Body of pancreas (tissue), 4 donors: ENCODE measurements at regions not wholly inside any gene's neighbourhood (a gene's known extent, or its start where the extent isn't known, plus 50 kb on each side); places are given as distances from the start of the nearest gene placed in this dataset.

ENCODE experiments used
- ATAC-seq: fragments of 150-250 bp; one replicate; pipeline ENCODE4 v1.9.1; 2016
- DNase-seq, 4 donors: peaks; one replicate each; pipeline ENCODE4 v3.0.0-alpha.2; 2019
- H3K27ac ChIP-seq, 4 donors: fragments of 200-600 bp; sonication (generic); 1 replicate in 3 of 4; 2 replicates in 1 of 4; pipeline versions ENCODE4 v1.5.1 to v1.6.1; 2016 to 2019; ENCODE audit warnings: mild to moderate bottlenecking in 1 of 4, mixed read lengths in 1 of 4, moderate library complexity in 1 of 4
- H3K27me3 ChIP-seq, 2 donors: fragments of 200-600 bp; sonication (generic); one replicate each; pipeline ENCODE4 v1.6.0; 2016; ENCODE audit warnings: mild to moderate bottlenecking in 1 of 2
- H3K36me3 ChIP-seq, 2 donors: fragments of 200-600 bp; sonication (generic); replicated peaks in 1 of 2; 2 replicates each; pipeline ENCODE4 v1.5.1; 2016; ENCODE audit warnings: low read depth in 2 of 2; ENCODE audit not compliant: insufficient read depth in 1 of 2
- H3K4me1 ChIP-seq: fragments of 200-600 bp; sonication (generic); one replicate; pipeline ENCODE4 v1.6.0; 2016
- H3K4me3 ChIP-seq, 2 donors: fragments of 200-600 bp; sonication (generic); 1 replicate in 1 of 2; 2 replicates in 1 of 2; pipeline ENCODE4 v1.5.1; 2016 to 2019
- H3K9me3 ChIP-seq, 3 donors: fragments of 200-600 bp; sonication (generic); 1 replicate in 2 of 3; 2 replicates in 1 of 3; pipeline ENCODE4 v1.5.1; 2016
- CTCF ChIP-seq, 7 experiments: fragments of 450-650 bp in 4 of 7; fragments of 200-600 bp in 3 of 7; sonication (generic) in 3 of 7; IDR thresholded peaks; one replicate each; pipeline ENCODE4 v1.5.1; 2016 to 2019; ENCODE audit warnings: antibody characterized with exemption in 7 of 7
- POLR2A ChIP-seq, 3 donors: fragments of 450-650 bp; IDR thresholded peaks; one replicate each; pipeline ENCODE4 v1.6.1; 2016; ENCODE audit warnings: antibody characterized with exemption in 3 of 3, mild to moderate bottlenecking in 2 of 3
- WGBS, 2 donors: methylation state at CpG; one replicate each; pipeline ENCODE4 v1.1.5; 2017; 5-methylcytosine and 5-hydroxymethylcytosine counted together
- intact Hi-C: fragments of 100-400 bp; cut with DNase I; formaldehyde crosslinking; loops from one replicate; pipeline ENCODE4 v1.15.1; 2023

GRCh38 chr17:77782611-77783010, 175.9 kb upstream of the TNRC6C start:
- ATAC-seq = no peak
- Histone ChIP-seq H3K27ac (no peak overlapping the region), H3K27me3 (peaks cover 0 to 6% of the 10 kb centered on the region in 2 donors), H3K4me3 (no peak overlapping the region), H3K4me1 (no peaks in the 10 kb centered on the region), H3K9me3 (no peaks in the 10 kb centered on the region), H3K36me3 (no peaks in the 10 kb centered on the region)
- intact Hi-C loops = no loop called here
- no peak for TF ChIP-seq CTCF (IDR thresholded peaks at IDR 0.05)
- TF ChIP-seq POLR2A (IDR thresholded peaks at IDR 0.05) = no peak
- 59 to 70% methylated on average over 11 of the region's 14 CpGs for WGBS, 2 donors
- DNase-seq = no peak

DNA sequence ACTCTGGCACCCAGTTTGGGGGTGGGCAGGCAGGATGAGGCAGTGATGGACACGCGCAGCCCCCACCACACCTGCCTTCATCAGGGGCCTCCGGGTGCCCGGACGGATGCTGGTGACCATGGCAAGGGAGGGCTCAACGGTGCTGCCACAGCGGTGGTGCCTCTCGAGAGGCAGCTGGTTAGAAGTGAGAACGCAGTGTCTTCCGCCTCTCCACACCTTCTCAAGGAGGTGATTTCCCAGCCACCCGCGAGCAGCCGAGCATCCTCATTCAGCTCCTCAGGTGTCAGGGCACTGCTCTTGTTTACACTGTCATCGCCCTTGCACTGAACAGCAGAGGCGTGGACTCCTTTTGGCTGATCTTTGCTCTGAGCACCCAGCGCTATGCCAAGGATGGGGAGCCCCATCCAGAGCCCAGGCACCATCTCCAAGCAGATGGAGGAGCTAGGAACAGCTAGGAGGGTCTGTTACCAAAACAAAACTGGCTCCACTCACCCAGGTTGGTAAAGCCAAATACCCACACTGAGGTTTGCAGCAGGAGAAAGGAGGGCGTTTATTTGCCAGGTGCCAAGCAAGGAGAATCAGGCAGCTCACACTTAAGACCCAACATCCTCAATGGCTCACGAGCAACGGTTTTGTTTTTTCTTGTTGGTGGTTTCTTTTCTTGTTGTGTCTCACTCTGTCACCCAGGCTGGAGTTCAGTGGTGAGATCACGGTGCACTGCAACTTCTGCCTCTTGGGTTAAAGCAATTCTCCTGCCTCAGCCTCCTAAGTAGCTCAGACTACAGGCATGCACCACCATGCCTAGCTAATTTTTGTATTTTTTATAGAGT, 174.3 kb upstream of the TNRC6C start:
- H3K4me3 ChIP-seq = no peak overlapping the region
- no peak for TF ChIP-seq CTCF (IDR thresholded peaks at IDR 0.05)
- no peak for TF ChIP-seq POLR2A (IDR thresholded peaks at IDR 0.05)
- WGBS, 2 donors = 46 to 47% methylated on average over 11 to 20 of the region's 20 CpGs
- H3K36me3 ChIP-seq = no peaks in the 10 kb centered on the region
- DNase-seq (no peak), ATAC-seq (no peak)
- H3K4me1 ChIP-seq = no peaks in the 10 kb centered on the region
- no peak overlapping the region for H3K27ac ChIP-seq
- intact Hi-C loops = no loop called here
- H3K9me3 ChIP-seq = no peaks in the 10 kb centered on the region
- H3K27me3 ChIP-seq = peaks cover 0 to 6% of the 10 kb centered on the region in 2 donors

DNA sequence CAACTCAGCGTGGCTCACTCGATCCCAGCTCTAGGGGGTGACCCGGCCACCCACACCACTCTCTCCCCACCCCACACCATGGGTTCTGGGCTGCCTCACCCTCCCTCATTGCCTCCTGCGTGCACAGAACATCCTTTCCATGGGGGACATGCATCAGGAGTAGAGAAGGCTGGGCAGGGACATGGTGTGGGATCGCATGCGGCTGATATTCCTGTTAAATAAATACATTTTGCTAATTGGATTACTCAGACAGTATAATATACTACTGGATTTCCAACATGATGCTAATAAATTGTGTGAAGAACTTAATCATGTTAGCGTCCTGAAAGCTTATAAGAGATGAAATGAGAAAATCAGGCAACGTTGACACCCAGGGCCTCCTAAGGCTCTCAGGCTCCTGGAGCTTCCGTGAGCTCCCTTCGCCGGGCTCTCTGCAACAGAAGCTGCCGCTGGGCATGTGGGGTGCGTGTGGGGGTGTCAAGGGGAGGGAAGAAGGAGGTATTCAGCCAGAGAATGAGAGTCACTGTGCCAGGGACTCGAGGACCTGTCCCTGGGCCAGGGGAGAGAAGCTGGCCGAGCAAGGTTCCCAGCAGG, 173.1 kb upstream of the TNRC6C start:
- whole genome bisulfite sequencing, 2 donors = 57 to 58% methylated on average over 12 to 15 of the region's 15 CpGs
- Histone ChIP-seq H3K9me3 (no peaks in the 10 kb centered on the region), H3K27me3 (peaks cover 0 to 6% of the 10 kb centered on the region in 2 donors), H3K27ac (no peak overlapping the region), H3K4me3 (no peak overlapping the region), H3K4me1 (no peaks in the 10 kb centered on the region), H3K36me3 (no peaks in the 10 kb centered on the region)
- no peak for DNase-seq
- TF ChIP-seq CTCF (IDR thresholded peaks at IDR 0.05) = no peak
- TF ChIP-seq POLR2A (IDR thresholded peaks at IDR 0.05) = no peak
- intact Hi-C loops = no loop called here
- no peak for ATAC-seq

GRCh38 chr17:77786090-77786489, 172.4 kb upstream of the TNRC6C start:
- Histone ChIP-seq H3K4me1 (no peaks in the 10 kb centered on the region), H3K36me3 (no peaks in the 10 kb centered on the region), H3K9me3 (no peaks in the 10 kb centered on the region), H3K4me3 (no peak overlapping the region), H3K27ac (no peak overlapping the region), H3K27me3 (peaks cover 0 to 6% of the 10 kb centered on the region in 2 donors)
- intact Hi-C loops = no loop called here
- TF ChIP-seq POLR2A (IDR thresholded peaks at IDR 0.05) = no peak
- TF ChIP-seq CTCF (IDR thresholded peaks at IDR 0.05) = no peak
- 51 to 54% methylated on average over 4 of the region's 4 CpGs for WGBS, 2 donors
- ATAC-seq (no peak), DNase-seq (no peak)
